Lung (tissue), 11 donors: ENCODE measurements at regions not wholly inside any gene's neighbourhood (a gene's known extent, or its start where the extent isn't known, plus 50 kb on each side); places are given as distances from the start of the nearest gene placed in this dataset.

ENCODE experiments used
- ATAC-seq: fragments of 200-7000 bp; cut with Tn5 transposase; one replicate; pipeline ENCODE4 v1.9.1; 2020; ENCODE audit warnings: moderate number of reproducible peaks; ENCODE audit not compliant: insufficient read depth, low FRiP score
- DNase-seq, 3 donors: peaks; one replicate each; pipeline ENCODE4 v3.0.0-alpha.2; 2013 to 2017
- H3K27ac ChIP-seq, 2 donors: one replicate each; pipeline ENCODE4 v1.5.1; 2013; ENCODE audit warnings: mild to moderate bottlenecking in 2 of 2, moderate library complexity in 2 of 2, control low read depth in 1 of 2, inconsistent platforms in 1 of 2, low read depth in 1 of 2, low read length in 1 of 2
- H3K27me3 ChIP-seq, 3 donors: one replicate each; pipeline ENCODE4 v1.5.1; 2013; ENCODE audit warnings: low read length in 2 of 3; ENCODE audit not compliant: control insufficient read depth in 3 of 3, insufficient read depth in 3 of 3
- H3K36me3 ChIP-seq, 4 donors: one replicate each; pipeline ENCODE4 v1.5.1; 2013; ENCODE audit warnings: low read length in 4 of 4, mild to moderate bottlenecking in 1 of 4, moderate library complexity in 1 of 4; ENCODE audit not compliant: control insufficient read depth in 4 of 4, insufficient read depth in 4 of 4
- H3K4me1 ChIP-seq, 5 donors: one replicate each; pipeline ENCODE4 v1.5.1; 2013; ENCODE audit warnings: low read length in 5 of 5, mild to moderate bottlenecking in 2 of 5, moderate library complexity in 1 of 5; ENCODE audit not compliant: control insufficient read depth in 5 of 5, insufficient read depth in 5 of 5
- H3K4me3 ChIP-seq: one replicate; pipeline ENCODE4 v1.5.1; 2013; ENCODE audit warnings: mild to moderate bottlenecking, control low read depth, moderate library complexity
- H3K9ac ChIP-seq, 2 donors: one replicate each; pipeline ENCODE4 v1.5.1; 2013; ENCODE audit warnings: low read length in 2 of 2, control low read depth in 1 of 2; ENCODE audit not compliant: insufficient read depth in 1 of 2
- H3K9me3 ChIP-seq, 4 donors: one replicate each; pipeline ENCODE4 v1.5.1; 2013; ENCODE audit warnings: low read length in 3 of 4, mild to moderate bottlenecking in 1 of 4, moderate library complexity in 1 of 4; ENCODE audit not compliant: control insufficient read depth in 4 of 4, insufficient read depth in 3 of 4
- WGBS, 2 donors: extraction: QIAGEN DNeasy Blood & Tissue Kit; methylation state at CpG; one replicate each; pipeline ENCODE4 v1.1.7; 2013; 5-methylcytosine and 5-hydroxymethylcytosine counted together
- TF ChIP-seq, protein P1 (sequence below): IDR thresholded peaks from 2 replicates; pipeline ENCODE4 v1.5.1; 2012; ENCODE audit warnings: mild to moderate bottlenecking; ENCODE audit errors: control extremely low read depth, extremely low read depth
- donor health status: control.
- donor health status: control.
- donor health status: Bipolar disorder and iron deficiency.
- donor health status: healthy.
- donor health status: DM: yes; HTN: yes; CAD: no.

- Histone ChIP-seq H3K27ac (no peak overlapping the region), H3K9ac (no peak overlapping the region), H3K4me1 (peaks cover 0 to 9% (median 0%) of the 10 kb centered on the region in 5 donors), H3K27me3 (peaks cover 0 to 2% (median 0%) of the 10 kb centered on the region in 3 donors), H3K9me3 (no peaks in the 10 kb centered on the region), H3K4me3 (no peak overlapping the region), H3K36me3 (no peaks in the 10 kb centered on the region)
- TF ChIP-seq, protein P1, sequence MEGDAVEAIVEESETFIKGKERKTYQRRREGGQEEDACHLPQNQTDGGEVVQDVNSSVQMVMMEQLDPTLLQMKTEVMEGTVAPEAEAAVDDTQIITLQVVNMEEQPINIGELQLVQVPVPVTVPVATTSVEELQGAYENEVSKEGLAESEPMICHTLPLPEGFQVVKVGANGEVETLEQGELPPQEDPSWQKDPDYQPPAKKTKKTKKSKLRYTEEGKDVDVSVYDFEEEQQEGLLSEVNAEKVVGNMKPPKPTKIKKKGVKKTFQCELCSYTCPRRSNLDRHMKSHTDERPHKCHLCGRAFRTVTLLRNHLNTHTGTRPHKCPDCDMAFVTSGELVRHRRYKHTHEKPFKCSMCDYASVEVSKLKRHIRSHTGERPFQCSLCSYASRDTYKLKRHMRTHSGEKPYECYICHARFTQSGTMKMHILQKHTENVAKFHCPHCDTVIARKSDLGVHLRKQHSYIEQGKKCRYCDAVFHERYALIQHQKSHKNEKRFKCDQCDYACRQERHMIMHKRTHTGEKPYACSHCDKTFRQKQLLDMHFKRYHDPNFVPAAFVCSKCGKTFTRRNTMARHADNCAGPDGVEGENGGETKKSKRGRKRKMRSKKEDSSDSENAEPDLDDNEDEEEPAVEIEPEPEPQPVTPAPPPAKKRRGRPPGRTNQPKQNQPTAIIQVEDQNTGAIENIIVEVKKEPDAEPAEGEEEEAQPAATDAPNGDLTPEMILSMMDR: no peak
- ATAC-seq: no peak
- no peak for DNase-seq
Observed at GRCh38 chr15:69896606-69897005, 201.1 kb downstream of the TLE3 start.

DNA sequence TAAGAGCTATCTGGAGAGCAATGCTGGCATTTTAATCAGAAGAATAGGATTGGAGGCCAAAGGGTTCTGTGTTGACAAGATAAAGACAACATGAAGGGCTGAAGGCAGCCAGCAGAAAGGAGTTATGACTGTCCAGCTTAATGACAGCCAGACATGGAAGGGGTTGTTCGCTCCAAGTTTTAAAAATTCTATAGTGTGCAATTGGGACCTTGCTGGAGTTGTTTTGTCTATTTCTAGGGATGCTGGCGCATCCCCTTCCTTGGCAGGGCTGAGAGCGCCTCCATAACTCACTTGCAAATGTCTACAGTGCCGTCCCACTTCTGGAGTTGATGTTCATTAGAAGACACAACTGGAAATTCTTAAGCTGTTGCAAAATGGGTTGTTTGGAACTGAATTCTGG, 200.7 kb downstream of the TLE3 start:
- H3K9me3 ChIP-seq: no peaks in the 10 kb centered on the region
- no peak overlapping the region for H3K27ac ChIP-seq
- H3K27me3 ChIP-seq: peaks cover 0 to 2% (median 0%) of the 10 kb centered on the region in 3 donors
- no peak for DNase-seq
- ATAC-seq: no peak
- H3K36me3 ChIP-seq: no peaks in the 10 kb centered on the region
- H3K4me3 ChIP-seq: no peak overlapping the region
- WGBS, 2 donors: 90 to 92% methylated on average over 4 of the region's 4 CpGs
- TF ChIP-seq, protein P1: no peak
- H3K4me1 ChIP-seq: peaks cover 0 to 9% (median 0%) of the 10 kb centered on the region in 5 donors
- H3K9ac ChIP-seq: no peak overlapping the region

GRCh38 chr15:69897471-69898237, 200.1 kb downstream of the TLE3 start:
- DNase-seq: no peak
- Histone ChIP-seq H3K27ac (no peak overlapping the region), H3K27me3 (peaks cover 0 to 2% (median 0%) of the 10 kb centered on the region in 3 donors), H3K4me3 (no peak overlapping the region), H3K36me3 (no peaks in the 10 kb centered on the region), H3K9ac (no peak overlapping the region), H3K9me3 (no peaks in the 10 kb centered on the region), H3K4me1 (peaks cover 0 to 9% (median 0%) of the 10 kb centered on the region in 5 donors)
- 85 to 93% methylated on average over 9 of the region's 9 CpGs for WGBS, 2 donors
- TF ChIP-seq, protein P1: no peak
- no peak for ATAC-seq
